Coronary artery (tissue), 2 donors: ENCODE measurements at regions not wholly inside any gene's neighbourhood (a gene's known extent, or its start where the extent isn't known, plus 50 kb on each side); places are given as distances from the start of the nearest gene placed in this dataset.

Experiments used
- DNase-seq: peaks from one replicate; pipeline ENCODE4 v3.0.0-alpha.2; 2017; ENCODE audit warnings: low spot score
- H3K27ac ChIP-seq, 2 donors: fragments of 200-600 bp; sonication (generic); one replicate each; pipeline ENCODE4 v1.5.1; 2016 to 2019
- H3K4me3 ChIP-seq: fragments of 200-600 bp; sonication (generic); 2 replicates; pipeline ENCODE4 v1.5.1; 2016; ENCODE audit warnings: mild to moderate bottlenecking, moderate library complexity
- TF ChIP-seq, protein P1 (sequence below): fragments of 200-600 bp; sonication (generic); IDR thresholded peaks from one replicate; pipeline ENCODE4 v1.5.1; 2019; ENCODE audit warnings: antibody characterized with exemption

DNA sequence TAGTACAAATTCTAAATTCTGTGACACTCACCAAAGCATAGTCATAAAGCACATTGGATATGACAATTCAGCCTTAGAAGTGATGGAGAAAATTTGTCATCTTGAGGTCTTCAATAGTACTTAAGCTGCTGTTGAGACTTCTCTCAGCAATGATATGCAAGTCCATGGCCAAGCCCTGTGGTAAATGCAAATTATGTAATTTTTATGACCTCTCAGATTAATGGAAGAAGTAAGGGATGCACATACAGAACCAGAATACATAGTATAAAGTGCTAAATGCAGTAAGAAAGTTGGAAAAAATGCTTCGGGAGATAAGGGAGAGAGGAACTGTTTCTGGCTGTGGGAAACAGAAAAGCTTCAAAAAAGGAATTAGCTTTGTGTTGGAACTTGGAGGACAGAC, 700.7 kb downstream of the RNF144B start:
- H3K27ac ChIP-seq: no peak overlapping the region
- H3K4me3 ChIP-seq: no peak overlapping the region
- TF ChIP-seq, protein P1, sequence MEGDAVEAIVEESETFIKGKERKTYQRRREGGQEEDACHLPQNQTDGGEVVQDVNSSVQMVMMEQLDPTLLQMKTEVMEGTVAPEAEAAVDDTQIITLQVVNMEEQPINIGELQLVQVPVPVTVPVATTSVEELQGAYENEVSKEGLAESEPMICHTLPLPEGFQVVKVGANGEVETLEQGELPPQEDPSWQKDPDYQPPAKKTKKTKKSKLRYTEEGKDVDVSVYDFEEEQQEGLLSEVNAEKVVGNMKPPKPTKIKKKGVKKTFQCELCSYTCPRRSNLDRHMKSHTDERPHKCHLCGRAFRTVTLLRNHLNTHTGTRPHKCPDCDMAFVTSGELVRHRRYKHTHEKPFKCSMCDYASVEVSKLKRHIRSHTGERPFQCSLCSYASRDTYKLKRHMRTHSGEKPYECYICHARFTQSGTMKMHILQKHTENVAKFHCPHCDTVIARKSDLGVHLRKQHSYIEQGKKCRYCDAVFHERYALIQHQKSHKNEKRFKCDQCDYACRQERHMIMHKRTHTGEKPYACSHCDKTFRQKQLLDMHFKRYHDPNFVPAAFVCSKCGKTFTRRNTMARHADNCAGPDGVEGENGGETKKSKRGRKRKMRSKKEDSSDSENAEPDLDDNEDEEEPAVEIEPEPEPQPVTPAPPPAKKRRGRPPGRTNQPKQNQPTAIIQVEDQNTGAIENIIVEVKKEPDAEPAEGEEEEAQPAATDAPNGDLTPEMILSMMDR: no peak
- DNase-seq: no peak

DNA sequence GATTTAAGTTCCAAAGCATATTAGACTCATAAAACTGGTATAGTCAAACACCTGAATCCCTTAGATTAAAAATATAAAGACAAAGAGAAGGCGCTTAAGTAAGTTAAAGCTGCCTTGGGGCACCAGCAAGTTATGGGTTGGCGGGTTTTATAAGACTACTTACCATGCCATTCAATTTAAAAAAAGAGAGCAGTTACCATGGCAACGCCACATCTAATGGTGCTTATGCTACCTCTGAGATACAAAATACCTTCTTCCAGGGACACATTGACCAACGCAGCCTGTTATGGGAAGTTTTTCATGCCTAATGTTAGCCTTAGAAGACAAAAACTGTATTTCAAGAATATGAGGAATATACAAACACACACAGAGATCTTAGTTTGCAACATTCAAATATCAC, 713.6 kb downstream of the RNF144B start:
- H3K4me3 ChIP-seq: no peak overlapping the region
- TF ChIP-seq, protein P1: no peak
- DNase-seq: no peak

GRCh38 chr6:19102936-19103335, 715.8 kb downstream of the RNF144B start:
- DNase-seq: no peak
- TF ChIP-seq, protein P1: no peak
- Histone ChIP-seq H3K4me3 (no peak overlapping the region), H3K27ac (no peak overlapping the region)

More for the DNA sequence above, 713.6 kb downstream of the RNF144B start:
- H3K27ac ChIP-seq: no peak overlapping the region

DNA sequence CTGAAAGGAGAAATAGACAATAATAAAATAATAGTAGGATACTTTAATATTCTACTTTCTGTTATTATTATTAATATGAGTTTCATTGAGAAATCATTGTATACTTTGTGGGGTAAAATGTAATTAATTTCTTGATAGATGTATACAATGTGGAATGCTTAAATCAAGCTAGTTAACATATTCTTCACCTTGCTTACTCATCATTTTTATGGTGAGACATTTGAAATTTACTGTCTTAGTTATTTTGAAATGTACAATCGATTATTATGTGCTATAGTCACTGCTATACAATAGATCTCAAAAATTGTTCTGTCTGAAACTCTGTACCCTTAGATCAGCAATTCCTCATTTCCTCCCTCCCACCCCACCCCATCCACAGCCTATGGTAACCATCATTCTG, 720.3 kb downstream of the RNF144B start:
- TF ChIP-seq, protein P1: no peak
- no peak for DNase-seq
- no peak overlapping the region for H3K27ac ChIP-seq
- no peak overlapping the region for H3K4me3 ChIP-seq

DNA sequence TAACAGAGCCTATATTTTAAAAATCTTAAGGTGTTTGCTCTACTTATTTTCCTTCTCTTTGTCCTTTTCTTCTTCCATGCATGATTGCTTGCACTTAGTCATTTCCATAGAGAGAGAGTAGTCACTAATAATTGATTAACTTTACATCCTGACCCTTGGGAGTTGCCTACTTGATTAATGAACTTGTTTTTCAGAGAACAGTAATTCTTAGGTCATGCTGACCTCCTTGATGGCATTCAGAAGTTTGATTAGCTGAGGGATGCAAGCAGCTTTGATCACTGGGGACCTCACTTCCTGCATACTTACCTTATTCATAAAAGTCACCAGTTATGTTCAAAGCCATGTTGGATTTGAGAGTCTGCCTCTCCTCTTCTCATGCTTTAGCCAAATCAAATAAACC, 715.6 kb upstream of the ID4 start:
- DNase-seq: no peak
- TF ChIP-seq, protein P1: no peak

DNA sequence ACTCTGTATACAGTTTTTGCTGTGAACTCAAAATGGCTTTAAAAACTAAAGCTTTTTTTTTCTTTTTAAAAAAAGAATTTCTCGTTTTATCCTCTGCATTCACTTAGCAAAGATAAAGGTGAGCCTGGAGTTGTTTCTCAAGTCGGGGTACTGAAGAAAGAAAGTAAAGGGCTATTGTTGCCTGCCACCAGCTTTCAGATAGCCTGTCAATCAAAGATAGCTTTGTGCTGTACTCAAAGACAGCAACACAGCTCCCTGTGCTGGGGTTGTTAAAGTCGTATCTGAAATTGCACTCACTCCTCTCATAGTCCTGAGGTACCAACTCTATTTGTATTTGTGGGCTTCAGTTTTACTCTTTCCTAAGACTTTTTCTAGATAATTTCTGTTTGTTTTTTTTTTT, 710.1 kb upstream of the ID4 start:
- DNase-seq: no peak
- no peak overlapping the region for H3K27ac ChIP-seq
- H3K4me3 ChIP-seq: no peak overlapping the region
- TF ChIP-seq, protein P1: no peak

More for the DNA sequence above, 715.6 kb upstream of the ID4 start:
- H3K4me3 ChIP-seq: no peak overlapping the region
- no peak overlapping the region for H3K27ac ChIP-seq

GRCh38 chr6:19128701-19129100, 708.5 kb upstream of the ID4 start:
- no peak for DNase-seq
- Histone ChIP-seq H3K27ac (no peak overlapping the region), H3K4me3 (no peak overlapping the region)
- TF ChIP-seq, protein P1: no peak
